ENCODE measurements at regions not wholly inside any gene's neighbourhood (a gene's known extent, or its start where the extent isn't known, plus 50 kb on each side); places are given as distances from the start of the nearest gene placed in this dataset.
"Not testable (repeated sequence)": the region's sequence is repeated elsewhere in the genome, so short reads cannot be mapped to it uniquely, and the experiment has no call there.

DNA sequence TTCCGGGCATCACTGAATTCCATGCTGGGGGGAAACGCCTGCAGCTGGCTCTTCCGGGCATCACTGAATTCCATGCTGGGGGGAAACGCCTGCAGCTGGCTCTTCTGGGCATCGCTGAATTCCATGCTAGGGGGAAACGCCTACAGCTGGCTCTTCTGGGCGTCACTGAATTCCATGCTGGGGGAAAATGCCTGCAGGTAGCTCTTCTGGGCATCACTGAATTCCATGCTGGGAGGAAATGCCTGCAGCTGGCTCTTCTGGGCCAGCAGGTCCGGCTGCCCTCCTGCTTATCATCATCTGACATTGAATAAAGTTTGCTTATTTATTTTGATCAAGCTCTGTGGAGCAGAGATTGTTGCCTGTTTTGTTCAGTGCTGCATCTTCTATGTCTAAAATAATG, 355.1 kb downstream of the SMOC2 start:
- DNase-seq = no peak
- in situ Hi-C loops (cut with MboI; ENCODE audit: low pct_unique_long_range_greater_than_20kb, low sequenced_read_pairs) = no loop called here

DNA sequence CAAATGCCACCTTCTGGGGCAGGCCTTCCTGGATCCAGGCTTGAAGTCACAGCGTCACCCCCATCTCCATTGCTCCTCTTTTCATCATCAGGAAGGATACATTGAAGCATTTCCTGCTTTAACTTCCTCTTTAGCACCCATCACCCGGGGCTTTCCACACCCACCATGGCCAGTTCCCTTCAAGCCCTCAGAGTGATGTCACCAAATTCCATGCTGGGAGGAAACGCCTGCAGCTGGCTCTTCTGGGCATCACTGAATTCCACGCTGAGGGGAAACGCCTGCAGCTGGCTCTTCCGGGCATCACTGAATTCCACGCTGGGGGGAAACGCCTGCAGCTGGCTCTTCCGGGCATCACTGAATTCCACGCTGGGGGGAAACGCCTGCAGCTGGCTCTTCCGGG, 354.6 kb downstream of the SMOC2 start:
- in situ Hi-C loops (cut with MboI; ENCODE audit: low pct_unique_long_range_greater_than_20kb, low sequenced_read_pairs); DNase-seq: not testable (repeated sequence)

DNA sequence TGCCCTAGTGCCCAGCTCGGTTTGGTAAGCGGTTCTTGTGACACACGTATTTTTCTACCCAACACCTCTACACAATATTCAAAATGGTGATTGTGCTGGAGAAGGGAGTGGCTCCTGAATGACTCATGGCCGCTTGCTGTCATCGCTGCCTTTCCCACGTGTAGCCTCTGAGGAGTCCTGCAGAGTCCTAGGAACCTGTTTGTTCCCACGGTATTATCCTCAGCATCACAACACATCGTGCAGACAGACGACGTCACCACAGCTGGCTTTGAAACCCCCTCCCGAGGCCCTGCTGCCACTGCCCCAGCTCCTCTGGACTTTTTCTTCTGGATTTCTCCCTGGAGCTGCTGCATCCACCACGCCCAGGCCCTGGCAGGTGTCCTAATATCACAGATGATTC, 353.5 kb downstream of the SMOC2 start:
- DNase-seq = no peak
- in situ Hi-C loops (cut with MboI; ENCODE audit: low pct_unique_long_range_greater_than_20kb, low sequenced_read_pairs) = no loop called here

DNA sequence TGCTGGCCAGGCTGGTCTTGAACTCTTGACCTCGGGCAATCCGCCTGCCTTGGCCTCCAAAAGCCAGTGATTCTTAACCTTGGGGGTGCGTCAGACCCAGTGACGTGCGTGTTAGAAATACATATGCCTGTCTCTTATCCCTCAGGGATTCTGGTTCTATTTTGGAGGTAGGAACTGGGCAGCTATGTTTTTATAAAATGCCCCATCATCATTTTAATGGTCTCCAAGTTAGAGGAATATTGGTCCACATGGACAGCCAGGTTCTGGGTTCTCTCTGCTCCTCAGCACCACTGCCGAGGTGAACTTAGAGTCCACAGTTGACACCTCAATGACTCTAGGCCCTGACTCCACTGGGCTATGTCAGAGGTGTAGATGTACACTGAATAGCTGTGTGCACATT, 352.7 kb downstream of the SMOC2 start:
- DNase-seq = no peak
- in situ Hi-C loops (cut with MboI; ENCODE audit: low pct_unique_long_range_greater_than_20kb, low sequenced_read_pairs) = no loop called here

DNA sequence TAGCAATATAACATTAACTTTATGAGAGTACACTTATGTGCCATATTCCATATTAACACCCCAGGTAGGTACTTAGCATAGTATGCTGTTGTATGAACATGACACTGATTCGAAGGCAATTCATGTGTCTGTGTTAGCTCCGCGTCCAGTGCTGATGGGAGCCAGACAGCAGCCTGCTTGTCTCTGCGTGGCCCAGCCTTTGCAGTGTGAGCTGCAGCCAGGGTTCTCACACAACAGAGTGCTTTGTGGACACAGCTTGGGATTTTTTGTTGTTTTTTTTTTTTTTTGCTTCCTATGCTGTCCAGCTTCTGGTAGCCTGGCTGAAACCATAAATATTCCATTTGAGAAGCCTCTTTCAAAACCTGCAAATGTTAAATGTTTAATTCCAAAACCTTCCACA, 350.9 kb downstream of the SMOC2 start:
- in situ Hi-C loops (cut with MboI; ENCODE audit: low pct_unique_long_range_greater_than_20kb, low sequenced_read_pairs) = no loop called here

DNA sequence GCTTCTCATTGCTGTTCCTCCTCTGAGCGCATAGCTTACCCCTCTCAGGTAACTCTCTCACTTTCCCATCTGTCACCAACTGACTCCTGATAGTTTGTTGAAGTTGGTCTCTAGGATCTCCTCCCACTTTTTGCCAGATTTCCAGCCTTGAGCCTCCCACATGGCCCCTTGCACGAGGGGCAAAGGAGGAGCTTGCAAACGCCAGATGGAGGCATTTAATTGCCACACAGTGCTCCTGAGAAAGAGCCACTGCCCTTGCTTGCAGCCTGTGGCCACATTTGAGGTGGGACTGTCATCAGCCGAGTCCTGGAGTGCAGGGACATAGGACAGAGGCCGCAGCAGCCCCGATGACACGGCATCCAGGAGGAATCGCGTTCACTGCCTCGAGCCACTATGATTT, 348.7 kb downstream of the SMOC2 start:
- in situ Hi-C loops (cut with MboI; ENCODE audit: low pct_unique_long_range_greater_than_20kb, low sequenced_read_pairs) = no loop called here
- no peak for DNase-seq

More for the DNA sequence above, 350.9 kb downstream of the SMOC2 start:
- no peak for DNase-seq

DNA sequence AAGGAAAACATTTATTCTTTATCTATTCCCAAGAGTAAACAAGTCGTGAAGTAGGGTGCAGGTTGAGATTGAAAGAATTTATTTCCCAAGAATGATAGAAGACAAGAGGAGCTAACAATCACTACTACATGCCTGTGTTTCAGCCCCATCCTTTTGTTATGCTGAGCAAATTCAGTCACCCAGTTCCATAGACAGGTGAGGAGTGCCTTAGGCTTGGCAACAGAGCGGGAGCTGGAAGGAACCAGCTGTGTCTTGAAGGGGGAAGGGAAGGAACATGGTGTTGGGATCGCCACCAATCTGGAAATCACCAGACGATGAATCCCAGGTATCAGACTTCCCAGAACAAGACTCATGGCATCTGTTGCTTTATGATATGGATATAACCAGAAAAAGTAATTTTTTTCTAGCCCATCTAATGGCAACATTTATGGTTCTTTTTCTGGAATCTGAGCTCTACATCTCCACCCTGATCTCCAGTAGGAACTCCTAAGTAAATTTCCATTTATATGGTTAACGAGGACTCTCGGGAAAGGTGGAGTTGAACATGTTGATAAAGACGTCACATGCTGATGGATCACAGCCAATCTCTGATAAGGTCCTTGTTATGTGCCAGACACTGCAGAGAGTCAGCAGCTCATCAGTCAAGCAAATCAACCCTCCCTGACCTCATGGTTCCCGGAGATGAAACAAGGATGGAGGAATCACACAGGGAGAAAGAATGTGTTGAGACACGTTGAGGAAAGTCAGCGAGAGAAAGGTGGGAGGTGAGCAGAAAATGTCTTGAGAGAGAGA, 344.9 kb downstream of the SMOC2 start:
- in situ Hi-C loops (cut with MboI; ENCODE audit: low pct_unique_long_range_greater_than_20kb, low sequenced_read_pairs) = no loop called here

DNA sequence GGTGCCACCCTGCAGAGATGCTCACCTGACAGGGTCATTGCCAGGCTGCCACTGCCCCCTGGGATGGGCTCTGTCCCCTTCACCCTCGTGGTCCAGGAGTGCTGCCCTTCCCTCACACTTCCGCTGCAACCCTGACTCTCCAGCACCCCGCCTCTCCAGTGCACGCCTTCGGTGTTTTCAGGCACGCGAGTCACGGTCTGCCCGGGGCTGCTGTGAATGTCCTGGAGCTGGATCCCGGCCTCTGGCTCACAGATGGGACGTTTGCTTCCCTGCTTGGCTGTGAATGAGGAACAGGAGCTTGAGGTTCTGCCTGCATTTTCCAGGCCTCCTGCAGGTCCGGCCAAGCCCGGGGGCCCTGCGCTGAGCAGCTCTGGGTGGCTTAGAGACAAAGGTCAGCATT, 343.4 kb downstream of the SMOC2 start:
- in situ Hi-C loops (cut with MboI; ENCODE audit: low pct_unique_long_range_greater_than_20kb, low sequenced_read_pairs) = no loop called here
- no peak for DNase-seq

More for the DNA sequence above, 344.9 kb downstream of the SMOC2 start:
- DNase-seq = no peak

DNA sequence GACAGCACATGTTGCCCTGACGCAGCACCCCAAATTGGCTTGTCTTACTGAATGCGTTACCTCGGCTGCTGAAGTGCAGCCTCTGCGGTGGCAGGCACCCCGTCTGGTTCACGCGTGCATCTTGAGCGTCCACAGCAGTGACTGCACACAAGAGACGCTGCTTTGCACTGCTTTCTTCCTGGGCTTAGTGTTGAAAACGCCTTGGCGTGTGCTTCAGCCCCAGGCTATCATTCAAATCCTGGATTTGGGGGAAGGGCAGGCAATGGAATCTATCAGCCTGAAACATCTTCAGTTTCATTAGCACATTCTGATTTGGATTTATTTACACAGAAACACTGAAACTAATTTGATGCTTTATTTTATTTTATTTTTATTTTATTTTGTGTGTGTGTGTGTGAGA, 342.7 kb downstream of the SMOC2 start:
- DNase-seq = no peak
- in situ Hi-C loops (cut with MboI; ENCODE audit: low pct_unique_long_range_greater_than_20kb, low sequenced_read_pairs) = no loop called here

DNA sequence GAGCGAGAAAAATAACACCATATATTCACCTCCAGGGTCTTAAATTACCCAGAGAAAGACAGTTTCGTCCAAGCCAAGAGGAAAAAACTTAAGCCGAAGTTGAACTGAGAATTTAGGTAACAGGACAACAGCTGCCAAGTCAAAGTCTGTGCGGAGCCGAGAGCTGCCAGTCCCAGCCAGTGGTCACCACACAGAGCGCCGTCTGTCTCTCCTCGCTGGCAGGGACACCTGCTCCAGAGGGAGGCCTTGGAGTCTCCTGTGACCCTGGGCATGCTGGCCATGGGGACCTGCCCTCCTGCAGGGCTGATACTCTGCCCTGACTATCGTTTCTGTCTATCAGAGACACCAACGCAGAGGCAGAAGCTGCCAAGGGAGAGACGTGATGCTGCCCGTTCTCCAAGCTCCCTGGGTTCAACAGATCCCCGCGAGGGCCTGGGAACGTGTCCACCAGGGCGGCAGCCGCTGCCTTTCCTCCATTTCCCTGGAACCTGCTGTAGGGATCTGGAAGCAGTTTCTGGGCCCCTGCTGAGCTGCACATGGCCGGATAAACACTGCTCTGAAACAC, 341.3 kb downstream of the SMOC2 start:
- no peak for DNase-seq
- in situ Hi-C loops (cut with MboI; ENCODE audit: low pct_unique_long_range_greater_than_20kb, low sequenced_read_pairs) = no loop called here

DNA sequence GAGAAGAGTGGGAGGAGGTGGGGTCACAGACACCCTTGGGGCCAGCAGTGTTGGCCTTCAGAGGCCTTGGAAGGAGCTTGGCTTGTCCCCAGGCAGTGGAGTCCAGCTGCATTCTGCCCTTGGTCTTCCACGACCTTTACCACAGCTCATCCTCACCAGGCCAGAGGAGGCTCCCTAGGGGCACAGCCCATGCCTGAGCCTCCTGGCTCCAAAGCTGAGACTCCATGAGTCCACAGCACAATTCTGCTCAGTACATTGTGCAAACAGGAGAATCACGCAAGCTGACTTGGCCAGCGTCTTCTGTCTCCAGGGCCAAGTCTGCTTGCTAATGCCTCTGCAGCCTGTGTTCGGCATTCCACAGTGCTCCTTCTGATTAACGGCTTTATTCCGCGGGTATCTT, 337.2 kb downstream of the SMOC2 start:
- in situ Hi-C loops (cut with MboI; ENCODE audit: low pct_unique_long_range_greater_than_20kb, low sequenced_read_pairs) = no loop called here
- no peak for DNase-seq

DNA sequence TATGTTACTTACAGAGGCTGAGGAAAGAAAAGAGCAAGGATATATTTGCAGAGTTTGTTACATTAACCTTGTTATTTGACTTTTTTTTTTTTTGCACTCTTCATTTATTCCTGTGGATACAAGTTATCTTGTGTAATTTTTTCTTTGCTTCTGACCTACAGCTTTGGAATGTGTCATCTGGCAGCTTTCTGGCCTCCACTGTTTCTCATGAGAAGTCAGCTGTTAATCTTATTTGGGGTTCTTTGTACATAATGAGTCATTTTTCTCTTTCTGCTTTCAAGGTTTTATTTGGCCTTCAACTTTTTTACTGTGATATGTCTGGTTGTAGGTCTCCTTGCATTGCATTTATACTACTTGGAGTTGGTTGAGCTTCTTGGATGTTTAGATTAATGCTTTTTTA, 333.4 kb downstream of the SMOC2 start:
- in situ Hi-C loops (cut with MboI; ENCODE audit: low pct_unique_long_range_greater_than_20kb, low sequenced_read_pairs) = no loop called here
- DNase-seq = no peak

DNA sequence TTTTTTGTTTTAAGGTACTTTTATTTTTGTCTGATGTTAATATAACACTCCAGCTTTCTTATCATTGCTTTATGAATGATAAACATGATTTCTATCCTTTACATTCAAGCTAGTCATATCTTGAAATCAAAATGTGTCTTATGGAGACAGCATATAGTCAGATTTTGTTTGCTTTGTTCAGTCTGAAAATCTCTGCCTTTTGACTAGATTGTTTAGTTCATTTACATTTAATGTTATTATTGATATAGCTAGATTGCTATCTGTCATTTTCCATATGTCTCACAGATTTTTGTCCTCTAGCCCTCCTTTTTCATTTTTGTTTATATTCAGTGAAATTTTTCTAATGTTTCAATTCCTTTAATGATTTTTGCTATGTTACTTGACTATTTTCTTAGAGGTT, 332.8 kb downstream of the SMOC2 start:
- DNase-seq = no peak
- in situ Hi-C loops (cut with MboI; ENCODE audit: low pct_unique_long_range_greater_than_20kb, low sequenced_read_pairs) = no loop called here

DNA sequence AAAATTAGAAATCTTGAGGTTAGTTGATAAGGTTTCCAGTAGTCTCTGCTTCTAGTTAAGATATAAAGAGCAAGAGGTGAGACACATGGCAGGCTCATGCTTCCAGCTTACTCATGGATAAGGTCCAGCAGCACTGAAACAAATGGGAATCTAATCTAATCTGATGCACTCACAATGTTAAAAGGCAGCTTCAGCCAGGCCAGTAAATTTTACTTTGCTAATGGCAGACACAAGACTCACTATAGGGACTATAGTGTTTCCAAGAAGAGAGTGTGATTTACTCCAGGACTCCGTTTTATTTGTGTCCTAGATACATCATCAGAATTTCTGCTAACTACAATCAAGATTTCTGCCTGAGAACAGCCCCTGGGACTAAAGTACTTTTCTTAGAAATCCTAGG, 324.8 kb downstream of the SMOC2 start:
- in situ Hi-C loops (cut with MboI; ENCODE audit: low pct_unique_long_range_greater_than_20kb, low sequenced_read_pairs) = no loop called here
- DNase-seq = no peak

DNA sequence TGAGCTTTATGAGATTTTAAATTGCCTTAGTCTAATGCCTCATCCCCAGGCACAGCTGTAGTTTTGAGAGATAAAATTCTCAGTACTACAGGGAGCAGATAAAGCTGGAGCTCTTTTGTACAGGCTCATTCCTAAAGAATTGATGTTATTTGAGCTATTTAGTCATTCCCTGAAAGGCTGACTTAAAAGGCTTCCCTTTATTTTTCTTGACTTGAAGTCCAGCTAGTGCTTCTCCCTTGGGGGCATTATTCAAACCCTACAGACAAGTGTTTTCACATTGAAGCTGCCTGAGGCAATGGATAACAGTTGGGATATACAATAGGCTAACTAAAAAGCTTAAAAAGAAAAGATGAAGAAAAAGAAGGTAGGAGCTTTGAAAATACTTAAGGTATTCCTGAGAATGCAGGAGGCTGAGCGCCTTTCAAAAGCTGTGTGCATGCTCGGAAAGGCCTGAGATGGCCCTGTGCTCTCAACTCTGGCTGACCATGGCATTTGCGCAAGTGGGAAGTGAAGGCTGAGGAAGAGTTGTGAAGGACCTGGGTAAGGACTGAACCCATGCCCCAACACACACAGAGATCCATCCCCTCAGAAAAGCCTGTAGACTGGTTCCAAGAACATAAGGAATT, 315.1 kb downstream of the SMOC2 start:
- in situ Hi-C loops (cut with MboI; ENCODE audit: low pct_unique_long_range_greater_than_20kb, low sequenced_read_pairs) = no loop called here
- DNase-seq = no peak

DNA sequence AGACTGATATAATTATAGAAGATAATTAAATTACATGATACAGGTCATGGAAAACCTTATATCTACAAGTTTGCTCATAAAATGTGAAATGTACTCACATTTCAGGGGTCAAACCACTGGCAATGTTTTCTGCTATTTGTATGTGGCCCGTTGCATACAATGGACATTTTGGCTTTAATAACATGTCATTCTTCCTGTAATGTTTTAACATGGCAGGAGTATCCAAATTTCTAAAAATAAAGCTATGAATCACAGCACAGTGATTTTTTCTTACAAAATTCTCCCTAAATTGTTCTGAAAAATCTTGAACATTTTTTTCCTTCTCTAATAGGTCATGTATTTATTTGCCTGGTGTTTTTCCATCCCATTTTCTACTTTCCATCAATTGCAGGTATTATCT, 305.7 kb downstream of the SMOC2 start:
- DNase-seq = no peak
- in situ Hi-C loops (cut with MboI; ENCODE audit: low pct_unique_long_range_greater_than_20kb, low sequenced_read_pairs) = no loop called here

DNA sequence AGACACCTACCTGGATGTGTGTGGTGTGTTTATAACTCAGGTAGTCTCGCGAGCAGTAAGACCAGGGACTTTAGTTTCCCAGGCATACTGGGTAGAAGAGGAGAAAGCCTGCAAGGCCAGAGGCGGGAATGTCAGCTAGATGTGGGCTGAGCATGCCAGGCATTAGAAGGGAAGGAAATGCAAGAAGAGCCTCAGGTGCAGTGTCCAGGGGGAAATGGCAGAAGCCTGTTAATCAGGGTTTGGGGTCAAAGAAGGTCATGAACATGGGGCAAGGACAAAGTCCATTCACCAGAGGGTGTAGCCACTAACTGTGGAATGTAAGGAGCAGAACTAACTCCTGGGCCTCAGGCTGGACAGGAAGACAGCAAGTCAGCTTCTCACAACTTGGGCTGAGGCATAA, 305.0 kb downstream of the SMOC2 start:
- in situ Hi-C loops (cut with MboI; ENCODE audit: low pct_unique_long_range_greater_than_20kb, low sequenced_read_pairs) = no loop called here
- no peak for DNase-seq

DNA sequence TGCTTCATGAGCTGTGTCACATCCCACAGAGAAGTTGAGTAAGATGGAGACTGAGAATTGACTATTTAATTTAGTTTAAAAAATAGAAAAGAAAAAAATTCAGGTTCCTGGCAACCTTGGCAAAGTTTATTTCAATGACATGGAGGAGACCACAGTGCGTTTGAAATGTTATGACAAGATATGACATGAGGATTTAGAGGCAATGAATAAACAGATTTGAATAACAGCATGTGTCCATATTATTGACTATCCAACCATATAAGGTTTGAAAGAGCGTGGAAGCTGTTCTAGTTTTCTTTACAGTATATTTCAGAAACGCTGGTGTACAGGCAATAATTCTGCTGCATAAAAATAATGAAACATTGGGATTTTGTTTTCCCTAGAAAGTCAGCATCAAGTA, 303.9 kb downstream of the SMOC2 start:
- in situ Hi-C loops (cut with MboI; ENCODE audit: low pct_unique_long_range_greater_than_20kb, low sequenced_read_pairs) = no loop called here
- DNase-seq = no peak

DNA sequence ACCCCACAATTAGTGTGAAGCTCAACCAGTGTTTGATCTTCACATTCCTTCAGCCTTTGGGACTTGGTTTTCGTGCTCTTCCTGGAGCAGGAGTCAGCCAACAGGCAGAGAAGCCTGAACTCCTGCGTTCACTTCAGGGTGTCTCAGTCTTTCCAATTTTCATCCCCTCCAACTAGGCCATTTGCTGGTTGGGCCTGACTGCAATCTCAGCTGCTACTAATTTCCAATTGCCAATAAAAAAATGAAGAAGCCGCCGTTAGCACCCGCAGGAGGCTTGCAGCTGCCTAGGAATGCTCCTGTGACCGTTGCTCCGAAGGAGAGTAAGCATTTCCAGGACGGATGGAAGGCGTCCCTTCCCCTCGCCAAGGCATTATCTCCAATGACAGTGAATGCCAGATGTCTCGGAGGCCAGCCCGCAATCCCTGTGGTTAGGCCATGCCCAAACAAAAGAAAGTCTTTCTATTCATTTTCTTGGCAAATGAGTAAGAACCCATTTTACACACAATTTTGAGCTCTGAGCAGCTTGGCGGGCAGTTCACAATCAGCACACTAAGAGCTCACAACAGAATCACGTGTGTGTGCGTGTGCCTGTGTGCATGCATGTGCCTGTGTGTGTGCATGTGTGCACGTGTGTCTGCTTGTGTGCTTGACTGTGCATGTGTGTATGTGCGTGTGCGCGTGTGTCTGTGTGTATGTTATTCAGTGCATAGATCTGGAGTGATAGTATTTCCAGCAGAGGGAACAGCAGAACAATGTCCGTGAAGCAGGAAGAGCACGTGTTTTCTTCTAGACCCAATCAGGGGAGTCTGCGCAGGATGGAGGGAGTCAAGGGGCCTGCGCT, 301.2 kb downstream of the SMOC2 start:
- in situ Hi-C loops (cut with MboI; ENCODE audit: low pct_unique_long_range_greater_than_20kb, low sequenced_read_pairs) = no loop called here
- DNase-seq = no peak

DNA sequence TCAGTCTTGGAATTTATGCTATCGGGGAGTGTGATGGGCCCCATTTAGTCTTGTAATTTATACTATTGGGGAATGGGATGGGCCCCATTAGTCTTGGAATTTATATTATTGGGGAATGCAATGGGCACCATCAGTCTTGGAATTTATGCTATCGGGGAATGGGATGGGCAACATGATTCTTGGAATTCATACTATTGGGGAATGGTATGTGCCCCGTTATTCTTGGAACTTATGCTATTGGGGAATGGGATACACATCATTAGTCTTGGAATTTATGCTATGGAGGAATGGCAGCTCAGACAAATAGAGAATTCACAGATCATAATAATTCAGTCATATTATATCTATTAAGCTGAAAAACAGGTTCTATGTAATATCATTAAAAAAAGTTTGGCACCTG, 300.3 kb downstream of the SMOC2 start:
- DNase-seq = no peak
- in situ Hi-C loops (cut with MboI; ENCODE audit: low pct_unique_long_range_greater_than_20kb, low sequenced_read_pairs) = no loop called here
